ENCODE measurements at regions not wholly inside any gene's neighbourhood (a gene's known extent, or its start where the extent isn't known, plus 50 kb on each side); places are given as distances from the start of the nearest gene placed in this dataset.

- no peak overlapping the region for H3K4me3 ChIP-seq
- peaks cover 0 to 20% (median 0%) of the 10 kb centered on the region in 3 donors for H3K27me3 ChIP-seq (ENCODE audit: insufficient read depth in 3 of 3, low read length in 2 of 3)
- no peaks in the 10 kb centered on the region for H3K9me3 ChIP-seq
- no peaks in the 10 kb centered on the region for H3K36me3 ChIP-seq (ENCODE audit: insufficient read depth in 1 of 2, low read depth in 1 of 2)
- WGBS, 3 donors, result 62 to 90% (median 72%) methylated on average over 1 of the region's 1 CpG
- TF ChIP-seq CTCF (IDR thresholded peaks at IDR 0.05), result no peak
- intact Hi-C loops (cut with DNase I), result no loop called here
- no peak overlapping the region for H3K27ac ChIP-seq
- ATAC-seq (no peak), DNase-seq (no peak)
- H3K4me1 ChIP-seq, result no peaks in the 10 kb centered on the region
Measured at GRCh38 chrX:115462406-115462805, 98.6 kb upstream of the PLS3 start.

- Histone ChIP-seq H3K27me3 (ENCODE audit: insufficient read depth in 3 of 3, low read length in 2 of 3) (peaks cover 0 to 25% (median 0%) of the 10 kb centered on the region in 3 donors), H3K4me3 (no peak overlapping the region), H3K9me3 (no peaks in the 10 kb centered on the region), H3K4me1 (no peaks in the 10 kb centered on the region), H3K27ac (no peak overlapping the region), H3K36me3 (ENCODE audit: insufficient read depth in 1 of 2, low read depth in 1 of 2) (no peaks in the 10 kb centered on the region)
- no peak for TF ChIP-seq CTCF (IDR thresholded peaks at IDR 0.05)
- intact Hi-C loops (cut with DNase I), result no loop called here
- no peak for ATAC-seq
- DNase-seq, result no peak
Measured at GRCh38 chrX:115467961-115468360, 93.0 kb upstream of the PLS3 start.

DNA sequence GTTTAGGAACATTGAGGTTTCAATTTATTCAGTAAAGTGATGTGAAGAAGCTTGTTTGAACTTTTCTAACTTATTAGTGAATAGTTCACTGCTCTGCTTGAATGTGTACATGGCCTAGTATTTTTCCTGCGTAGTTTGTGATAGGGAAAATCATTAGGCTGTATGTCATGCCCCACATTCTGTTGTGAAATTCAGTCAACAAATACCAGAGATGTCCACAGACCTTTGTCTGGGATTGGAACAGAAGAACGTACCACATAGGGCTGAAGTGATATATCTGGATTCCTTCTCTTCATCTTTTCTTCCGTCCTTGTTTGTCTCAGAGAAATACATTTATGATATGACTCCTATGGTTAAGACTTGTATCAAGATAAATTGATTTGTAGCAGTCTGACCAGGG, 88.8 kb upstream of the PLS3 start:
- Histone ChIP-seq H3K27ac (no peak overlapping the region), H3K4me3 (no peak overlapping the region), H3K4me1 (no peaks in the 10 kb centered on the region), H3K36me3 (ENCODE audit: insufficient read depth in 1 of 2, low read depth in 1 of 2) (no peaks in the 10 kb centered on the region), H3K27me3 (ENCODE audit: insufficient read depth in 3 of 3, low read length in 2 of 3) (peaks cover 0 to 19% (median 0%) of the 10 kb centered on the region in 3 donors), H3K9me3 (no peaks in the 10 kb centered on the region)
- TF ChIP-seq CTCF (IDR thresholded peaks at IDR 0.05), result no peak
- ATAC-seq (no peak), DNase-seq (no peak)
- intact Hi-C loops (cut with DNase I), result no loop called here
- WGBS, 3 donors, result 74 to 91% (median 83%) methylated on average over 3 of the region's 3 CpGs

DNA sequence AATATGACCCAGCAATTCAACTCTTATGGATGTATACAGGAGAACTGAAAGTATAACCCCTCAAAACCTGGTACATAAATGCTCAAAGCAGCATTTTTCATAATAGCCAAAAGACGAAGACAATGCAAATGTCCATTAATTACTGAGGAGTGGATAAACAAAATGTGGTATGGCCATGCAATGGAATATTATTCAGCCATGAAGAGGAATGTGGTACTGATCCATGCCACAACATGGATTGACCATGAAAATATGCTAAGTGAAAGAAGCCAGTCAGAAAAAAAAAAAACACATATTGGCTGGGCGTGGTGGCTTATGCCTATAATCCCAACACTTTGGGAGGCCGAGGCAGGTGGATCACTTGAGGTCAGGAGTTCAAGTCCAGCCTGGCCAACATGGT, 74.5 kb upstream of the PLS3 start:
- Histone ChIP-seq H3K27ac (no peak overlapping the region), H3K27me3 (ENCODE audit: insufficient read depth in 3 of 3, low read length in 2 of 3) (peaks cover 0 to 4% (median 0%) of the 10 kb centered on the region in 3 donors), H3K4me1 (no peaks in the 10 kb centered on the region), H3K4me3 (no peak overlapping the region), H3K9me3 (peaks cover 7% of the 10 kb centered on the region), H3K36me3 (ENCODE audit: insufficient read depth in 1 of 2, low read depth in 1 of 2) (no peaks in the 10 kb centered on the region)
- no peak for ATAC-seq
- no peak for DNase-seq
- intact Hi-C loops (cut with DNase I), result no loop called here
- WGBS, 3 donors, result 82 to 96% (median 93%) methylated on average over 3 of the region's 3 CpGs
- no peak for TF ChIP-seq CTCF (IDR thresholded peaks at IDR 0.05)

DNA sequence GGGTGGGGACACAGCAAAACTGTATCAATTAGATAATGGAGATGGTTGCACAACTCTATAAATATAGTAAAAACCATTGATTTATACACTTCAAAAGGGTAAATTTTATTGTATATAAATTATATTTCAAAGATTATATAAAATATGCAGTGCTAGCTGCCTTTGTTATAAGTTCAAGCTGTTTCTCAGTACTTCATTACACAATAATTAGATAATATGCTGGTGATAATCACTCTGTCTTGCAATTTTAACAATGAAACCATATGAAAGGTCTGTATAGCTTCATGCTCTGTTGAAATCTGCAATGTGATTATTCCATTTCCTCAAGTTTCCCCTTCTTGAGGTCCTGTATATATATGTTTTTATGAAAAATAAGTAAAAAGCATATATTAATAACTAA, 73.4 kb upstream of the PLS3 start:
- peaks cover 0 to 9% (median 0%) of the 10 kb centered on the region in 3 donors for H3K27me3 ChIP-seq (ENCODE audit: insufficient read depth in 3 of 3, low read length in 2 of 3)

More for the DNA sequence above, 73.4 kb upstream of the PLS3 start:
- ATAC-seq (no peak), DNase-seq (no peak)
- intact Hi-C loops (cut with DNase I), result no loop called here
- Histone ChIP-seq H3K27ac (no peak overlapping the region), H3K4me3 (no peak overlapping the region), H3K9me3 (peaks cover 7% of the 10 kb centered on the region), H3K4me1 (no peaks in the 10 kb centered on the region), H3K36me3 (ENCODE audit: insufficient read depth in 1 of 2, low read depth in 1 of 2) (no peaks in the 10 kb centered on the region)
- no peak for TF ChIP-seq CTCF (IDR thresholded peaks at IDR 0.05)

Data from psoas muscle (tissue), 7 donors.